Stomach (tissue), 4 donors: ENCODE measurements at regions not wholly inside any gene's neighbourhood (a gene's known extent, or its start where the extent isn't known, plus 50 kb on each side); places are given as distances from the start of the nearest gene placed in this dataset.

Experiments used
- CTCF ChIP-seq, 7 experiments: fragments of 450-650 bp in 4 of 7; fragments of 200-600 bp in 3 of 7; sonication (generic) in 3 of 7; IDR thresholded peaks; one replicate each; pipeline ENCODE4 v1.5.1; 2016 to 2019; ENCODE audit warnings: antibody characterized with exemption in 7 of 7, control low read depth in 2 of 7, mild to moderate bottlenecking in 1 of 7
- POLR2A ChIP-seq, 4 donors: fragments of 450-650 bp; IDR thresholded peaks; one replicate each; pipeline ENCODE4 v1.6.1; 2016; ENCODE audit warnings: antibody characterized with exemption in 4 of 4, control low read depth in 2 of 4, mild to moderate bottlenecking in 1 of 4, moderate library complexity in 1 of 4
- POLR2AphosphoS5 ChIP-seq, 3 donors: sonication (generic); formaldehyde crosslinking; IDR thresholded peaks; one replicate each; pipeline ENCODE4 v1.6.1; 2016; ENCODE audit warnings: antibody characterized with exemption in 3 of 3

- no peak for TF ChIP-seq POLR2A (IDR thresholded peaks at IDR 0.05)
- no peak for TF ChIP-seq CTCF (IDR thresholded peaks at IDR 0.05)
- TF ChIP-seq POLR2AphosphoS5 (IDR thresholded peaks at IDR 0.05), result no peak
Measured at GRCh38 chr10:88092265-88092664, 228.8 kb downstream of the PTEN start.
